HCT116 (cell line): ENCODE measurements at regions not wholly inside any gene's neighbourhood (a gene's known extent, or its start where the extent isn't known, plus 50 kb on each side); places are given as distances from the start of the nearest gene placed in this dataset.

Experiments used
- ATF3 ChIP-seq: IDR thresholded peaks from 2 replicates; pipeline ENCODE4 v1.6.1; 2012
- ELF1 ChIP-seq: IDR thresholded peaks from 2 replicates; pipeline ENCODE4 v1.6.1; 2012; ENCODE audit warnings: low read depth, borderline replicate concordance
- JUND ChIP-seq: IDR thresholded peaks from 2 replicates; pipeline ENCODE4 v1.6.1; 2012
- POLR2A ChIP-seq: IDR thresholded peaks from 2 replicates; pipeline ENCODE4 v1.7.0; 2011; ENCODE audit warnings: borderline replicate concordance; ENCODE audit not compliant: insufficient read depth, insufficient read length; ENCODE audit errors: extremely low read depth
- ZBTB33 ChIP-seq: IDR thresholded peaks from 2 replicates; pipeline ENCODE4 v1.6.1; 2011; ENCODE audit warnings: mild to moderate bottlenecking, low read length, moderate library complexity; ENCODE audit not compliant: insufficient replicate concordance; ENCODE audit errors: extremely low read depth
- TF ChIP-seq, protein P1 (sequence below), 3 experiments: fragments of 200-600 bp in 1 of 3; sonication (generic) in 1 of 3; IDR thresholded peaks in 2 of 3; conservative IDR thresholded peaks in 1 of 3; 2 replicates each; pipeline ENCODE4 v1.5.1; 2012 to 2017; ENCODE audit warnings: low read depth in 2 of 3, low read length in 2 of 3, antibody characterized with exemption in 1 of 3, borderline replicate concordance in 1 of 3, control low read depth in 1 of 3, mild to moderate bottlenecking in 1 of 3, mixed read lengths in 1 of 3, mixed run types in 1 of 3, moderate library complexity in 1 of 3; ENCODE audit not compliant: insufficient read depth in 1 of 3

GRCh38 chr11:72519220-72519881 is 85.0 kb upstream of the CLPB start:
- TF ChIP-seq JUND (no peak), ZBTB33 (no peak), POLR2A (no peak), ATF3 (no peak), ELF1 (no peak)
- TF ChIP-seq, protein P1, sequence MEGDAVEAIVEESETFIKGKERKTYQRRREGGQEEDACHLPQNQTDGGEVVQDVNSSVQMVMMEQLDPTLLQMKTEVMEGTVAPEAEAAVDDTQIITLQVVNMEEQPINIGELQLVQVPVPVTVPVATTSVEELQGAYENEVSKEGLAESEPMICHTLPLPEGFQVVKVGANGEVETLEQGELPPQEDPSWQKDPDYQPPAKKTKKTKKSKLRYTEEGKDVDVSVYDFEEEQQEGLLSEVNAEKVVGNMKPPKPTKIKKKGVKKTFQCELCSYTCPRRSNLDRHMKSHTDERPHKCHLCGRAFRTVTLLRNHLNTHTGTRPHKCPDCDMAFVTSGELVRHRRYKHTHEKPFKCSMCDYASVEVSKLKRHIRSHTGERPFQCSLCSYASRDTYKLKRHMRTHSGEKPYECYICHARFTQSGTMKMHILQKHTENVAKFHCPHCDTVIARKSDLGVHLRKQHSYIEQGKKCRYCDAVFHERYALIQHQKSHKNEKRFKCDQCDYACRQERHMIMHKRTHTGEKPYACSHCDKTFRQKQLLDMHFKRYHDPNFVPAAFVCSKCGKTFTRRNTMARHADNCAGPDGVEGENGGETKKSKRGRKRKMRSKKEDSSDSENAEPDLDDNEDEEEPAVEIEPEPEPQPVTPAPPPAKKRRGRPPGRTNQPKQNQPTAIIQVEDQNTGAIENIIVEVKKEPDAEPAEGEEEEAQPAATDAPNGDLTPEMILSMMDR (IDR thresholded peaks at IDR 0.05 in 2 of 3, conservative IDR thresholded peaks at IDR 0.05 in 1 of 3; ENCODE audit: borderline replicate concordance in 1 of 3, insufficient read depth in 1 of 3, low read depth in 2 of 3, low read length in 2 of 3), result no peak
